HuH-7 (cell line): ENCODE measurements at regions not wholly inside any gene's neighbourhood (a gene's known extent, or its start where the extent isn't known, plus 50 kb on each side); places are given as distances from the start of the nearest gene placed in this dataset.
"Not testable (repeated sequence)": the region's sequence is repeated elsewhere in the genome, so short reads cannot be mapped to it uniquely, and the experiment has no call there.

Experiments
- DNase-seq: peaks from one replicate; pipeline ENCODE4 v3.0.0; 2011; ENCODE audit warnings: low spot score

GRCh38 chr16:72729552-72729951 lies 318.4 kb downstream of the ZFHX3 start:
- DNase-seq: not testable (repeated sequence)

DNA sequence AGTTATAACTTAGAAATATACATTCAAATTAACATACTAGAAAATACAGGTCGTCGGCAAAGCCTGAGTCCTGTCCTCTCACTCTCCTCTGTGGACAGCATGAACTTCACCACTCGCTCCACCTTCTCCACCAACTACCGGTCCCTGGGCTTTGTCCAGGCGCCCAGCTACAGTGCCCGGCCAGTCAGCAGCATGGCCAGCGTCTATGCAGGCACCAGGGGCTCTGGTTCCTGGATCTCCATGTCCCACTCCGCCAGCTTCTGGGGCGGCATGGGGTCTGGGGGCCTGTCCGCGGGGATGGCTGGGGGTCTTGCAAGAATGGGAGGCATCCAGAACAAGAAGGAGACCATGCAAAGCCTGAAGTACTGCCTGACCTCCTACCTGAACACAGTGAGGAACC lies 319.4 kb downstream of the ZFHX3 start:
- no peak for DNase-seq

DNA sequence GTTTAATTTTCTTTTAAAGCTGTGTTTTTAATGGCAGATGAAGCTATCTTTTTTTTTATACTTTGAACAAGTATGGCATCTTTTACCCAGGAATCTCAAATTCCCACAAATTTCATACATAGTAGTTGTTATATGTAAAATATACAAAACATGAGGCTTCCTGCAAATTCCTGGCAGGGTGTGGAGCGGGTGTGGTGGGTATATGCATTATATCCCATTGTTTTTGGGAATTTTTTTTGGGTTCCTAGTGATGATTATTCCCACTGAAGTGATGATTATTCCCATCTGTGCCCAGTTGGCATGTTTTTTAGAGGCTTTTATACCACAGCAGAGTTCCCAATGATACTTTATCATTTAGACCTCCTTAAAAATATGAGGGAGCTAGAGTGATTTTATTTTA lies 320.4 kb downstream of the ZFHX3 start:
- DNase-seq: no peak

- DNase-seq: no peak
Measured at GRCh38 chr16:72725643-72726042, 322.3 kb downstream of the ZFHX3 start.

GRCh38 chr16:72723781-72724180 lies 324.1 kb downstream of the ZFHX3 start:
- DNase-seq: no peak

- DNase-seq: no peak
Measured at GRCh38 chr16:72722552-72722951, 325.4 kb downstream of the ZFHX3 start.

- no peak for DNase-seq
Measured at GRCh38 chr16:72721981-72722380, 325.9 kb downstream of the ZFHX3 start.

DNA sequence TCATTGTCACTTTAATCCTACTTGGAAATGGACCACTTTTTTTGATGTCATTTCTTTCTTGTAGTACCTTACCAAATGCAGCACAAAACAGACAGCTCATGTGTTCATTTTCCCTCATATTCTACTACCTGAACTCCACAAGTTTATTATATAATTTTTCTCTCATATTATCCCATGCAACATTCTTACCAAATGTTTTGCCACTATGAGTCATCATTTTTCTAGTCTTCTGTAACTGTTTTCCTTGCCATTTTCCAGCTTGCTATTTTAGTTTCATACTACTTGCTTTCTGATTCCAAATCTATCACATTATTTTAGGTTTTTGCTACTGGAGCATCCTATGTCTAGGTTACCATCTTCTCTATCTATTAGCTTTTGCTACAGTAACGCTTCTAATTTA lies 332.7 kb downstream of the ZFHX3 start:
- DNase-seq: no peak

DNA sequence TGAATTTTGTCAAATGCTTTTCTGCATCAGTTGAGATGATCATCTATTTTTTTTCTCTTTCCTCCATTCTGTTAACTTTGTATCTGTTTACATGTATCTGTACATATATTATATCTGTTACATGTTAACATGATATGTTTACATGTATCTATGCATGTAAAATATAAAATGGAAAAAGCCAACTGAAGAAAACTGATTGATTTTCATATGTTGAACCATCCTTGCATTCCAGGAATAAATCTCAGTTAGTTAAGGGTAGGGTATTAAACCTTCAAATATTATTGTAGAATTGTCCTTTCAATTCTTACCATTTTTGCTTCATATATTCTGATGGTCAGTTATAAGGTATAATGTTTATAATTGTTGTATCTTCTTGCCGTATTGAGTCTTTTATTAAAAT lies 336.1 kb downstream of the ZFHX3 start:
- DNase-seq: no peak

- no peak for DNase-seq
Measured at GRCh38 chr16:72705801-72706200, 342.1 kb downstream of the ZFHX3 start.

DNA sequence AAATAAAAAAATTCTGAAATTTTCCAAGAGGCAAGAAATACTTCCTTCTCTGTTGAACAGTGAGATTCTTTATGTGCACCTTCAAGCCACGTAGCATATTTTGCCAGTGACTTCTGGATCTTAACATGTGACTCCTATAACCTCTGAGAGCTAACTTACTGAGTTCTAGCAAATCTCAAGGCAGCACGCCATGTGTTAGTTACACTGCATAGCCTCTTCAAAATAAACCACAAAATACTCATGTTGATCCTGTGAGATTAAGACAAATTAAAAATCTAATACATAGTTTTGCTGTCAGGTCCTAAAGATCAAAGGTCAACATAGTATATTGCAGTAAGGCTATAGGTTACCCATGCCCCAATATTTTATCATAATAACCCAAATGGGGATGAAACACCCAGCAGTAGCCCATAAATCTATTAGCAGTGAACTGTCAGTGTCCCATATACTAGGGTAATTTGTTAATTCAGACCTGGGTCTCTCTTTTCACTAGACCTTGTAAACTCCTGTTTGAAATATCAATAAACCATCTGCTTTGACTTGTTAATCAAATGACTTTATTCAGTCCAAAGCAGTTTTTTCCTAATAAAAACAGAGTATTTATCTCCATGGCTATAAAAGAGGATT lies 343.1 kb downstream of the ZFHX3 start:
- DNase-seq: no peak

DNA sequence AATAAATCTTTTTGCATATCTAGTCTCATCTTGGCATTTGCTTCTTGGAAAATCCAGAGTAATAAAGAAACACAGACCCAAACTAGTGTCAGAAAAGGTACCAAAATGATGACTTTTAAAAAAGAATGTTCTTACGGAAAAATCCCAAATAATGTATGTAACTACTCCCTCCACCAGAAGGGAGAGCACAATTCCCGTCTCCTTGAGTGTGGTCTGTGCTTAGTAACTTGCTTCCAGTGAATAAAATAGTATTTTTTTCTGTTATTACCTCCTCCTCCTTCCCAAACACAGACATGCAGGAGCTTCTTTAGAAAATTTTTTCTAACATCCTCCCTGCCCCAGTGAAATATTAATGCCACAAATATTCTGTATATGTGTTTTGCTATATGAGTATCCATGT lies 358.1 kb downstream of the ZFHX3 start:
- DNase-seq: no peak

DNA sequence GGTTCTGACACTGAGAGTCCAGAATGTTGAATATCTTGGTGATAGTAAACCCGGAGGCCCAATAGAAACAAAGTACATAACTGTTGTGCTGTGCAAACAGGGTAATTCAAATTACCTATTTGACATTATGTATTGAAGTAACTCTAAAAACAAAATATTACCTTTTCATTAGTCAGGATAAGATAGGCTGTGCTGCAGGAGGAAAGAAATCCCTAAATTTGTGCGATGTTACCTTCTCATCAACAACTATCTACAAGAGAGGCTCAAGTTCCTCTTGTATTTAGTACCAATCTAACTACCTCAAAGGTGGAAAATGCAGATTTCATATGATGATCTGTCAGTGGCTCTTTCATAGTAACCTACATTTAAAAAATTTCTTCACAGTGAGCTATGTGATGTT lies 367.2 kb downstream of the ZFHX3 start:
- no peak for DNase-seq

DNA sequence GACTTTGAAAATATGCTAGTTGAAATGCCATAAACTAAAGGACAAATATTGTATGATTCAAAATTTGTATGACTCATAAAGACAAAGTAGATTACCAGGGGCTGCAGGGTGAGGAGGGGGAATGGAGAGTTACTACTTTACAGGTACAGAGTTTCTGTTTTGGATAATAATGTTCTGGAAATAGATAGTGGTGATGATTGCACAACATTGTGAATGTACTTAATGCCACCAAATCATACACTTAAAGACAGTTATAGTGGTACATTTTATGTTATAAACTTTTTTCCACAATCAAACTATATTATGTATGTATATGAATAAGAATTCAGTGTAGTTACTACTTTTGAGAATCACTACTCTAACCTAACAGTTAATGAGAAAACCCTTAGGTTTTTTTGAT lies 368.1 kb downstream of the ZFHX3 start:
- DNase-seq: no peak

GRCh38 chr16:72677662-72678447 lies 370.1 kb downstream of the ZFHX3 start:
- no peak for DNase-seq

- DNase-seq: no peak
Measured at GRCh38 chr16:72673118-72673517, 374.8 kb downstream of the ZFHX3 start.

GRCh38 chr16:72666267-72666666 lies 381.7 kb downstream of the ZFHX3 start:
- no peak for DNase-seq

DNA sequence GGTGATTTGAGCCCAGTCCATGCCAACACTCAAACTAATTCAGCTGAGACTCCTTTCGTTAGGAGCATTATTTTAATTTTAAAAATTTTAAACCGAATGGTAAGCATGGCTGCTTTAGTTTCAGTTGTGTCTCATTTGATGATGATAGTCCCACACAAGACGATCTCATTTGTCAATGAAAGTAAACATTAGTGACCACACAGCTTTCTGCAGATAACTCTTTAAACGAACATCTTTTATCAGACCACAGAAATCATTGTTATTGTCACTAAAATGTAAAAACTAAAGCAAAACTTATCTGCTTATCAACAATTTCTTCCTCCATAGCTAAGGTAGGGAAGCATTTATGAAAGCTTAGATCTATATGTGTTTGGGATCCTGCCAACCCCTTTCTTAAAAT lies 382.2 kb downstream of the ZFHX3 start:
- DNase-seq: no peak

GRCh38 chr16:72664509-72665408 lies 383.2 kb downstream of the ZFHX3 start:
- DNase-seq: peak; percentile 87

DNA sequence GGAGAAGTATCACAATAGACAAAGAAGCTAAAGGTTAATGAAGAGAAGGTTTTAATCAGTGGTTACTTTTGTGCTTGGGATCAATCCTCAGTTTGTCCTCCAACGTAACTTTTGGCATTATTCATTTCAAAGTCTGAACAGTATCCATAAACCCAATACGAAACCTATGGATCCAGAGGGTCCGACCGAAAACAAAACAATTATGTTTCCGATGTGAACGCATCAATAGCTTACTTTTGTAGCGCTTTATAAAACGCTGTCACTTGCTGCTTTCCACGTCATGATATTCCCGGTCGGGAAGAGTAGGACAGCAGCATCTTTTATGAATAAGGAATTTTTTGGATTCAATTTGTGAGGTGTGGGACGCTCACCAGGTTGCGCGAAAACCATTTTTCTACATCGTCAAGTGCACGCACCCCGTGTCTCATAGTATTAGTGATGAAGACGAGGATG lies 383.8 kb downstream of the ZFHX3 start:
- no peak for DNase-seq

DNA sequence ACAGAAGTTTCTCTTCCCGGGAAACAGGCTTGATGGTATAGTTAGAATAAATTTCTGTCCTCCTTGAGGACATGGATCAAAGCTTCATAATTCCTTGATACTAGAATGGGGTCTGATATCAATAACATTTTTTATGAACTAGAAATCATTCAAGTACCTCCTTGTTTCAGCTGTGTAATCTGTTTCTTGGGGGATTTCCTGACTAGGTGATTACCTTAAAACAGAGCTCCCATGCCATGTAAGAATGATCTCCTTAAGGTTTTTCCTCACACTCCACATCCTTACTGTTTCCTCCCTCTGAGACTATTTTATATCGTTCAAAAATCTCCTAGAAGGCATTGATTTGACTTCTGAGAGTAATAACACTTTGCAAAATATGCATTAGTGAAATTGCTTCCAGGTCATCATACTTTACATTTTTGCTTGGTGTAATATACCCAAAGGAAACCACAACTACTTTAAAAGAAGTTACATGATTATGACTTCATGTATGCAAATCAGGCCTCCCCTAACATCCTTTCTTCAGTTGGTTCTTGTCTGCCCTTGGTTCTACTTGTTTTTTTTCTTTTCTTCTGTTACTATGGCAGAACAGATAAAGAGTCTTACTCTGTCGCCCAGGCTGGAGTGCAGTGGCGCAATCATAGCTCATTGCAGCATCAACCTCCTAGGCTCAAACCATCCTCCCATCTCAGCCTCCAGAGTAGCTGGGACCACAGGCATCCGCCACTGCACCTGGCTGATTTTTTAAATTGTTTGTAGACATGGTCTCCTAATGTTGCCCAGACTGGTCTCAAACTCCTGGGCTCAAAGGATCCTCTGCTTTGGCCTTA lies 388.8 kb downstream of the ZFHX3 start:
- no peak for DNase-seq

DNA sequence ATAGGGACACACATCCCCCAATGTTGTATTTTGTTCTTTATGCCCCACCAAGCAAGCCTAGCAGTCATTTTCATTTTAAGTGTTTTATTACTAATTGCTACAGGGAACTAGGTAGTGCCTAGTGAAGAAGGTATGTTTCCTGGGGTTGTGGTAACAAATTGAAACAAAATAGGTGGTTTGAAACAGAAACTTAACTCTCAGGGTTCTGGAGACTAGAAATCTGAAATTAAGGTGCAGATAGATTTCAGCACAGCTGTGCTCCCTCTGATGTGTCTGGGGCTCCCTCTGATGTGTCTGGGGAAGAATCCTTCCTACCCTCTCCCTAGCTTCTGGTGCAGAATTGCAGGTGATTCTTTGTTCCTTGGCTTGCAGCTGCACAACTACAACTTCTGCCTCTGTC lies 390.1 kb downstream of the ZFHX3 start:
- no peak for DNase-seq
